ENCODE measurements at regions not wholly inside any gene's neighbourhood (a gene's known extent, or its start where the extent isn't known, plus 50 kb on each side); places are given as distances from the start of the nearest gene placed in this dataset.

DNA sequence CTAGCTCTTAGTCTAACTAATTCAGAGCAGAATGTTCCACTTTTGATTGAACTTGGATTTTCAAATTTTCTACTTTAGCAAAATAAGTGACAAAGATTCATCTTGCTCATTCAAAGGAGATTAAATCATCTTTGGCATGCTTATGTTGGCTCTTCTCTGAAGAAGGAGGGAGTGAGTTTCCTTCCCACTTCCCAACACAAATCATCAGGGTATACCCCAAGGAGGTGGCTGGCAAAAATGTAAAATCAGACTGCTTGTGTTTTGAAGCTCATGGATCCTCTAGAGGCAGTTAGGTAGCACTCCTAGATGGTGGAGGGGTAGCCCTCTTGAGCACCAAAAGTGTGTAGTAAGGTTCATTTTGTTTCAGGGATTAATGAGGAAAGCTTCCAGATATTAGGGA is 343.1 kb downstream of the OSTF1 start:
- no peak for TF ChIP-seq ZFX (IDR thresholded peaks at IDR 0.05)
- TF ChIP-seq, protein P1, sequence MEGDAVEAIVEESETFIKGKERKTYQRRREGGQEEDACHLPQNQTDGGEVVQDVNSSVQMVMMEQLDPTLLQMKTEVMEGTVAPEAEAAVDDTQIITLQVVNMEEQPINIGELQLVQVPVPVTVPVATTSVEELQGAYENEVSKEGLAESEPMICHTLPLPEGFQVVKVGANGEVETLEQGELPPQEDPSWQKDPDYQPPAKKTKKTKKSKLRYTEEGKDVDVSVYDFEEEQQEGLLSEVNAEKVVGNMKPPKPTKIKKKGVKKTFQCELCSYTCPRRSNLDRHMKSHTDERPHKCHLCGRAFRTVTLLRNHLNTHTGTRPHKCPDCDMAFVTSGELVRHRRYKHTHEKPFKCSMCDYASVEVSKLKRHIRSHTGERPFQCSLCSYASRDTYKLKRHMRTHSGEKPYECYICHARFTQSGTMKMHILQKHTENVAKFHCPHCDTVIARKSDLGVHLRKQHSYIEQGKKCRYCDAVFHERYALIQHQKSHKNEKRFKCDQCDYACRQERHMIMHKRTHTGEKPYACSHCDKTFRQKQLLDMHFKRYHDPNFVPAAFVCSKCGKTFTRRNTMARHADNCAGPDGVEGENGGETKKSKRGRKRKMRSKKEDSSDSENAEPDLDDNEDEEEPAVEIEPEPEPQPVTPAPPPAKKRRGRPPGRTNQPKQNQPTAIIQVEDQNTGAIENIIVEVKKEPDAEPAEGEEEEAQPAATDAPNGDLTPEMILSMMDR (conservative IDR thresholded peaks at IDR 0.05), result no peak
- H3K27ac ChIP-seq, result no peak overlapping the region

DNA sequence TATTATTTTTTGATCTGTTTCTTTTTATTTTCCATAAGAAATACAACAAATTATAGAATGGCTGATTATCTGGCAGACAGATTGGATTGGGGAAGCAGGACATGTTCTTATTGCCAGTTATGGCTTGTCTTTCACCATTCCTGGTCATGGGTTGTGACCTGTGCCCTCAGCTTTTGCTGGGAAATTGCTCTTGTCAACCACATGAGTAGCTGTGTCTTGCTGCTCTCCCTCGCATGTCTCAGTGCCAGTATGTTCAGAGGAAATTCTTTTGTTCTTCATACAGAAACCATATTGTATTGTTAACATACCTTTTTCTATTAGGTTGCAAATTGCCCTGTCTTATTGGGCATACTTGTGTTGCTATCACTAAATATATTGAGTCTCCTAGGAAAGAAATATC is 344.1 kb downstream of the OSTF1 start:
- no peak overlapping the region for H3K27ac ChIP-seq
- TF ChIP-seq, protein P1 (conservative IDR thresholded peaks at IDR 0.05), result no peak
- no peak for TF ChIP-seq ZFX (IDR thresholded peaks at IDR 0.05)

DNA sequence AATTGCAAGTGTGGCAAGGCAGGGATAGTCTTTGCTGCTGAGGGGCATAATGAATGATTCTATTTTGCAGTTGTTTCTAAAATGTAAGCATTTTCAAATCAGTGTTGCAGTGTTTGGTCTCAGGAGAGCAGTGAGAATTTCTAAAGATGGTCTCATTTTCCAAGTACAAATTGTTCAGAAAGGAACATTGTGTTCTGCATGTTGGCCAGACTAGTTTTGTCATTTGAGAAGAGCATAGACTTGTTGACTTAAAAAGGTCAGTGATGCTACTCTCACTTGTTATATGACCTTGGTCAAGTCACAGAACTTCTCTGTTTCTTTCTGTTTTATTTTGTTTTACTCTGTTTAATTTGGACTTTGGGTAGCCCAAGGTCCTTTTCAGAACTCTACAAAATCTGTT is 344.6 kb downstream of the OSTF1 start:
- no peak overlapping the region for H3K27ac ChIP-seq
- TF ChIP-seq, protein P1 (conservative IDR thresholded peaks at IDR 0.05), result no peak
- no peak for TF ChIP-seq ZFX (IDR thresholded peaks at IDR 0.05)

DNA sequence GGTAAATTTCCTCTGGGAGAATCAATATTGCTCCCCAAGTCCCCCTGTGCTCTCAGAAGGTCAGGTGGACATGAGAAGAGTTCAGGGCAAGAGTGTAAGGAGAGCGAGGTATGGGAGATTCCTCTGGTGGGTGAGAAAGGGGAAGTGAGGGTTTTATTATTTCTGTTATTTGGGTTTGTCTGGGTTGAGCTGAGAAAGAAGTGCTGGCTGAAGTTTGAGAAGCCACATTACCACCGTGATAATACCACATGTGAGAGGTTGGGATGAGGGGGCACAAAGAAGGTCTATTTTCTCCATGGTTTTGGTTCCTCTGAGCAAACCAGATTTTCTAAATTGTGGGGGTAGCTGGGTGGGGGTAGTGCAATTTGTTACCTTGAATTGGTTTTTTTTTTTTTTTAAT is 350.4 kb downstream of the OSTF1 start:
- TF ChIP-seq ZFX (IDR thresholded peaks at IDR 0.05), result no peak

DNA sequence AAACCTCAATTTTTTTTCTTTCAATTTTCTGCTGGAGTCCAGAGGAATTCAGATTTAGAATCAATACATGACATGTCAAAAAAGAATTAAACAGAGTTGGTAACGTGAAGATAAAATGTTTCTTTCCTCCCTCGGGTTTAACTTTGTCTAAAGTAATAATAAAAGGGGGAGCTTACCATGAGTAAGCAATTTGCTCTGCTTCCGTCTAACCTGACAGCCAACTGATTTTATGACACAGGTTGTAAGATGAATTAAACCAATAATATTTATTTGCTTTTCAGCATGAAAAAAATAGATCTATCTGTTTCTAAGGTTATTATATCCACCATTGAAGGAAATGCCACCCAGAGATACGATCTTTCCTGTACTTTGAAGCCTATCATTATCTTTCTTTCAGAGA is 352.6 kb downstream of the OSTF1 start:
- TF ChIP-seq, protein P1 (conservative IDR thresholded peaks at IDR 0.05), result no peak
- no peak for TF ChIP-seq ZFX (IDR thresholded peaks at IDR 0.05)
- no peak overlapping the region for H3K27ac ChIP-seq

More for the DNA sequence above, 350.4 kb downstream of the OSTF1 start:
- H3K27ac ChIP-seq, result no peak overlapping the region

DNA sequence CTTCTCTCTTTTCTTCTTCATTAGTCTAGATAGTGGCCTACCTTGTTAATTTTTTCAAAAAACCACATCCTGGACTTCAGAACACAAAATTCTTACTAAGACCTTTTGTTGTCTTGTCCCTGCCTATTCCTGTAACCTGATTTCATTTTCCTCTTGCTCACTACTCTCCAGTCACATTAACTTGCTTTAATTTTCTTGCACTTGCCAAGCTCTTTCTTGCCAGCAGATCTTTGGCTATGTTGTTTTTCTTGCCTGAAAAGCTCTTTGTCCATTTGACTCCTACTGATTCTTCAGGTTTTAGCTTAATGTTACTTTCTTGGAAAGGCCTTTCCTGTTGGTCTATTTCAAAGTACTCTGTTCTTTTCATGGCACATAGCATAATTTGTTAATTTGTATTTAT is 356.8 kb downstream of the OSTF1 start:
- no peak overlapping the region for H3K27ac ChIP-seq
- no peak for TF ChIP-seq ZFX (IDR thresholded peaks at IDR 0.05)
- TF ChIP-seq, protein P1 (conservative IDR thresholded peaks at IDR 0.05), result no peak

DNA sequence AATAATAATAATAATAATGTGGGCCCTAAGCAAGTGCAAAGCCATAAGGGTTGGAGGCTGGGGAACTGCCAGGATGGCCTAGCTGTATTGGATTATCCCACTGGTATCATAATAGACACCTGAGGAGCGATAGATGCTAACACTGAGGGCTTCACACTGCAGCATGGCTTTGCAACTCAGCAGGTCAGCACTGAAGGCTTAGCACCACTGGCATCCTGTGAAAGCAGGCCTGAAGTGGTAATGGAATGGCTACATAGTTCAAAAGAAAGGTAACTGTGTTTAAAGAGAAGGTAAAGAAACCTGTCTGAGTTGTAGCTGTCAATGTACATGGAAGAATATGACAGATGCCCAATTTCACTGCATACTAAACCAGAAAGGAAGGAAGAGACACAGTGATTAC is 359.0 kb downstream of the OSTF1 start:
- no peak overlapping the region for H3K27ac ChIP-seq
- no peak for TF ChIP-seq ZFX (IDR thresholded peaks at IDR 0.05)
- TF ChIP-seq, protein P1 (conservative IDR thresholded peaks at IDR 0.05), result no peak

DNA sequence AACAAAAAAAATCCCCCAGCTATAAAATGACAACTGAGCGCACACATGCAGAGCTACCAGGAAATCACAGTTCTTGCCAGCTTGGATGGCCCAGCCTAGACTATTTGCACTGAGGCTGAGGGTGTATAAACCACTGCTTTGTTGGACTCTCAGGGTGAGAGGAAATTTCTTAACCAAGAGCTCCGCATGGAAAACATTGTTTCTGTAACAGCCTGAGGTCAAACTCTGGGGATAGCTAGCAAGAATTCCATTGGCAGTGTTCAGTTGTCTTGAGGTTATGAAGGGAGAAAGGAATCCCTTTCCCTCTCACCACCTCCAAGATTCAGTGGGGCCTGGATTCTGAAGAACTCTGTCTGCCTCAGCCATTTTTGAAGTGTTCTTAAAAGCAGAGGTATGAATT is 360.0 kb downstream of the OSTF1 start:
- TF ChIP-seq, protein P1 (conservative IDR thresholded peaks at IDR 0.05), result no peak
- no peak for TF ChIP-seq ZFX (IDR thresholded peaks at IDR 0.05)
- H3K27ac ChIP-seq, result no peak overlapping the region
